Hematopoietic multipotent progenitor cell treated with erythropoietin and hydrocortisone succinate and interleukin-3 and kit ligand, for 4 days (in vitro differentiated cells): ENCODE measurements at regions not wholly inside any gene's neighbourhood (a gene's known extent, or its start where the extent isn't known, plus 50 kb on each side); places are given as distances from the start of the nearest gene placed in this dataset.
"Not testable (repeated sequence)": the region's sequence is repeated elsewhere in the genome, so short reads cannot be mapped to it uniquely, and the experiment has no call there.

Experiments used
- DNase-seq: peaks from one replicate; pipeline ENCODE4 v3.0.0-alpha.2; 2015

GRCh38 chr15:93811305-93811704 lies 420.1 kb upstream of the MCTP2 start:
- DNase-seq, result no peak

- no peak for DNase-seq
These were observed 421.8 kb upstream of the MCTP2 start for GRCh38 chr15:93809516-93809915.

- no peak for DNase-seq
These were observed 427.8 kb upstream of the MCTP2 start for GRCh38 chr15:93803421-93804152.

- no peak for DNase-seq
These were observed 430.2 kb upstream of the MCTP2 start for GRCh38 chr15:93801206-93801605.

- DNase-seq, result no peak
These were observed 430.6 kb upstream of the MCTP2 start for GRCh38 chr15:93800805-93801204.

DNA sequence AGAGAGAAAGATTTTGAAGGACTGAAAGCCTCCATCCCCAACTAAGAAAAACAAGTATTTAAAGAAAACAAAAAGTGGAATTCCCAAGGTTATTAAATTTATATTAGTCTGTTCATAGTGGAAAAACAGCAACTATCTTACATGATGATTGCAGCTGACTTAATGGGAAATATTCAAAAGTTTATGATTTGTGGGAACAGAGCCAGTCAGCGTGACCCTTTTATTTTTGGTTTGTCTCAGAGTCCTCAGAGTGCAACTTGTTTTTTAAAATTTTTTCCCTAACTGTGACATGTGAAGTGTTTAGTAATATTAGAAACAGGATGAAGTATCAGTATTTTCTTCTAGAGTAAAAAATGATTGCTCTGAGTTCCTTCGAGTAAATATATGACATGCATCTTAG lies 441.9 kb upstream of the MCTP2 start:
- DNase-seq, result no peak

- DNase-seq, result no peak
These were observed 451.3 kb upstream of the MCTP2 start for GRCh38 chr15:93780073-93780472.

- no peak for DNase-seq
These were observed 452.0 kb upstream of the MCTP2 start for GRCh38 chr15:93779341-93779740.

DNA sequence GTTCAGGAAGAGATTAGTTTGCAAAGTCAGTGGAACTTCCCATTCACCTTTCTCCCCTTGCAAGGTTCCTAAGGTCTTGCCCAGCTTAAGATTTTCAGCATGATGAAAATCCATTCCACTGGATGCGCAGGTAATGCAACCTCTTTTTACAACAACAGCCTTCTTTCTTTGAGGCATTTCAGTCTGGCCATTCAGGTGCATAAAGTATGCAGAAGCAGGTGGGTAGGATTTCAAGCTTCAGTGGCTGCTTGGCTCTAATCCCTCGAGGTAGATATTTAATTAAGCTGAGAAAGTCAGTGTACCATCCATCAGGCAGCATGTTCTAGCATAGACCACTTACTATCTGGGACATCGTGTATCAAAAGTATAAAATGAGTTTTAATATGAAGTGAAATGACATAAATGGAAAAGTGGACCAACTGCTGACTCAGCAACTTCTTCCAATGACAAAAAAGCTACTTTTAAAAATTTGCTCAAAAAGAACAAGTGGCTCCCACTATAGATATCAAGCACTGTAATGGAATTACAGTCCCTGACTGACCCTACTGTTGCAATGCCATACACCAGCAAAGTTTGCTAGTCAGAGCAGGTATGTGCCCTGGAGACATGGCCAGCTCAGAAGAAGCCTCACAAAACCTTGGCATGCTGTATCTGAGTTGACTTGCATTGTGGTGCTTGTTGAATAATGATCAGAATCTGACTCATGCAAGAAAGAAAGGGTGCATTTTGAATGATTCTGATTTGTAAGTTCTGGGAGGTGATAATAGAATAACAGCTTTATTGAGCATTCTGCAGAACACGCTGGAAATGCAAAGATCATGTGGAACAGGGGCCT lies 459.9 kb upstream of the MCTP2 start:
- no peak for DNase-seq

- DNase-seq, result no peak
These were observed 460.6 kb upstream of the MCTP2 start for GRCh38 chr15:93770788-93771187.

- no peak for DNase-seq
These were observed 469.3 kb upstream of the MCTP2 start for GRCh38 chr15:93762036-93762435.

DNA sequence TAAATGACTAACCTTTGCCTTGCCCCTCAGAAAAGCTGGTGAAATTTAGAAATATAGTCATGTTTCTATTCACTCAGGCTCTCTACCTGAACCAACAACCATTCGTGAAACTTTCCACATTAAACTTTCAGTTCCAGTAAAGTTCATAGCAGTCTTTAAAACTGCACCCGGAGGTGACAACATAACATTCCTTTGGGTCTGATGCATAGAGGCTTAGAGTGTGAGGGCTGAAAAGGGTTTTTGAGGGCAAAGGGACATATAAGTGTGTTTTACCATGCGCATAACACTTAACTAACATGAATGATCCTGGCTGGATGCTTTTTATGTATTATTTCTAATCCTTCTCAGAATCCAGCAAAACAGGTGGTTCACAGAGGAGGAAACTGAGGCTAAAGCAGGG lies 471.7 kb upstream of the MCTP2 start:
- DNase-seq, result no peak

DNA sequence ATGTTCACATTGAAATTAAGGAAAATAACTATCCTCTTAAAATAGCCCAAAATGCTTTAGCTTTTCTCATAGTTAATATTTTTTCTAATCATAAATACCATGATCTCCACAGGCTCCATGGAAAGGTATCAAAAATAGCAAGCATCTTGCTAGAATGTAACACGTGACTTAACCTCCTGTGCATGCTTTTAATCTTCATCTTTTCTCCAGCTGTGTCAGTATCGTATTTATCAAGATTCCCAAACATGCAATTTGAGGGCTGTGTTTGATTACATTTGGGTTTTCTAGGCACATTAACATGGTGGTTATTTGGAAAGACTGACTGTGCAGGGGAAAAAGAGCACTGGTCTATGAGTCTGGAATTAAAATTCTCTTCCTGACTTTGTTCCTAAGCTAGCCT lies 472.5 kb upstream of the MCTP2 start:
- no peak for DNase-seq

- no peak for DNase-seq
These were observed 482.7 kb upstream of the MCTP2 start for GRCh38 chr15:93748710-93749109.

GRCh38 chr15:93734976-93735375 lies 496.4 kb upstream of the MCTP2 start:
- DNase-seq, result not testable (repeated sequence)

DNA sequence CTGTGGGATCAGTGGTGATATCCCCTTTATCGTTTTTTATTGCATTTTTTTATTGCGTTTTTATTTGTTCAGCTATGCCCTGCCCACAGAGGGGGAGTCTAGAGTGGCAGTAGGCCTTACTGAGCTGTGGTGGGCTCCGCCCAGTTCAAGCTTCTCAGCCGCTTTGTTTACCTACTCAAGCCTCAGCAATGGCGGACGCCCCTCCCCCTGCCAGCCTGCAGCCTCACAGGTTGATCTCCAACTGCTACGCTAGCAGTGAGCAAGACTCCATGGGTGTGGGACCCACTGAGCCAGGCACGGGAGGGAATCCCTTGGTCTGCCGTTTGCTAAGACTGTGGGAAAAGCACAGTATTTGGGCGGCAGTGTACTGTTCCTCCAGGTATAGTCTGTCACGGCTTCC lies 500.6 kb upstream of the MCTP2 start:
- DNase-seq, result no peak

GRCh38 chr15:93722165-93722564 lies 509.2 kb upstream of the MCTP2 start:
- DNase-seq, result no peak

DNA sequence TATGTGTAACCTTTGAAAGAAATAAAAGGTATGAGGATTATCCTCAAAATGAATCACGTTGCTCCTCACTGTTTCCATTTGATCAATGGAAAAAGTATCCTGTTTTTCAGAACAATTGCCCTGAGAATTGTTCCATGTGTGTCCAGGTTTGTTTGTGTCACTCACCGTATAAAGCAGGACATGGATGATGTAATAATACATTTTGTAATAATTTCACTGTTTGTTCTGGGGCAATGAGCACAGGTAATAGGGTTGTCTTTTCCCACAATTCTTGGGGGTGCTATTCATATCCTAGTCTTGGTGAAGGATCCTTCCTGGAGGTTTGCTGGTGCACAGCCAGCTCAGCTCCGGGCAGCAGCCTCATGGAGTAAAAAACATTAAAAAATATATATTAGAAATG lies 510.8 kb upstream of the MCTP2 start:
- DNase-seq, result no peak

- no peak for DNase-seq
These were observed 511.4 kb upstream of the MCTP2 start for GRCh38 chr15:93719921-93720351.

- DNase-seq, result no peak
These were observed 514.6 kb upstream of the MCTP2 start for GRCh38 chr15:93716615-93717231.

- no peak for DNase-seq
These were observed 521.7 kb upstream of the MCTP2 start for GRCh38 chr15:93709708-93710107.

DNA sequence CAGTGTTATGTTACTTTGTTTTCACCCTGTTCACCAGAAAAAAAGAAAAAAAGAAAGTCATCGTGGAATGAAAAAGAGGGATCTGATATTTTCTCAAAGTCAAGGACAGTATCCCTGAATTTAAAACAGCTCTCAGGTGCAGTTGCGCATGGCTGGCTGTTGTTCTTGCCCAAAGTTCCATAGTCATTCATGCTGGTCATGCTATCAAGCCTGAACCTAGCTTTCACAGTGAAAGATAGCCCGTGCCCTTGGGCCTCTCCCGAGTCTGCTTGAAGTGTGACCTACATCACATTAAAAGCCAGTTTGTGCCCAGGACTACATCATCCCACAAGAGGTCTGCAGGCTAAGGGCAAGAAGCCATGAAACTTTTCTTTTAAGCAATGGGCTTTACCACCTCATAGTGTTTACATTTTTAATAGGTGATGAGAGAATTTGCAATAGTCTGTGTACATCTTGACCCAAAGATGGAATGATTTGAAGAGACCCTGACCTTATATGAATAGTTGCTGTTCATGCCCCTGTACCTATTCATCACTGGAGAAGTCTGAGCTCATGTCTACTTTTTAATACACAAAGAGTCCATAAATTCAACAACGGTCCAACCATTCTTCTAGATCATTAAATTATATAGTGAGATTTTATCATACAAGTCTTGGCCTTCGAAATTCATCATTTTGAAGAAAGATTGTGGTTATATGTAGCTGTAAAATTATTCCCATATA lies 522.5 kb upstream of the MCTP2 start:
- no peak for DNase-seq

DNA sequence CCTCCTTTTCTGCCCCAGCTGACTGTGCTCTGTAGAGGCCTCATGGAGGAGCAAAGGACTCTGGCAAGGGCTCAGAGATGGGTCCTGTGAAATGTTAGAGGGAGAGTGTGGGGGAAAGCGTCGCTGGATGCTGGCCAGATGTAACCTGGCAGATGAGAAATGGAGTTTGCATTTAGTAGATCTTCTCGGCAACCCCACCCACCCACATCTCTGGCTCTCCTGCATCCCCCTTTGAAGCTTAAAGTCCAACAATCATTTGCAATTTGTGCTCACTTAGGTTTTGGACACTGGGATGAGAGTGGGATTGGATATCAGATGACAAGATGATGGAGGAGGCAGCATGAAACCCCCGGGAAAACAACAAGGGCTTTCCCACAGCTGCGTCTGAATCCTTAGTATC lies 523.6 kb upstream of the MCTP2 start:
- no peak for DNase-seq
